ENCODE measurements at regions not wholly inside any gene's neighbourhood (a gene's known extent, or its start where the extent isn't known, plus 50 kb on each side); places are given as distances from the start of the nearest gene placed in this dataset.

DNA sequence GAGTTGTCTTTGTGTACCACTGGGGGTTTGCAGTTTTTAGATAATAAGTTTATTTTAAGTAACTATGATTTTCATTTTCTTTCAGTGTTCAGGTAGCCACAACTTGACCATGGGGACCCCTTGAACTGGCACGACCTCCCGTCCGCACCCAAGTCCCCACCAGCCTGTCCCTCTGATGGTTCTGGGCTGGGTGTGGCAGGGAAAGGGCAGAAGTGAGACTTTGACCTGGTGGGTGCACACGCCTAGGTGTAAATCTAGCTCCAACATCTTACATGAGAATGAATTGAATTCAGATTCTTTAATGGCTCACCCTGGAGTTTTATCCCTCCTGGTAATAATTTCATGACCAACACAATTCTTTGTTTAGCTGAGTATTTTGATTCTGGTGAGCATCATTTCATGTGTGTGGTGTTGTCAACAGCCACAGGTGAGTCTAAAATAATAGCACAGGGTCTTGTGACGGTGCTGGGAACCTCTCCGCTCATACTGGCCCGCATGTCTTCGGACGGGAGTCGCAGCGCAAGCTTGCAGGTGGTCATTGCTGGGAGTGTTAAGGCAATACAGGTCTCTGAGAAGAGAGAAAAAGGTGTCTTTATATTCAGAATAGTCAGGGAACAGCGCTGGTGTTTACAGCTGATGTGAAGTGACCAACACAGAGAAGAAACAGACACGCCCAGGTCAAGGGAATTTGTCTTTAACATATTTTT lies 50.8 kb upstream of the POFUT2 start:
- DNase-seq (ENCODE audit: low spot score), result no peak
- Mint-ChIP-seq H3K36me3 (ENCODE audit: low read depth, unreplicated experiment) (no peaks in the 10 kb centered on the region), H3K4me1 (ENCODE audit: unreplicated experiment) (peaks cover 3% of the 10 kb centered on the region), H3K27ac (ENCODE audit: unreplicated experiment) (no peak overlapping the region), H3K4me3 (ENCODE audit: unreplicated experiment) (no peak overlapping the region), H3K9me3 (ENCODE audit: unreplicated experiment) (no peaks in the 10 kb centered on the region), H3K27me3 (ENCODE audit: unreplicated experiment) (peaks cover 3% of the 10 kb centered on the region)
- TF ChIP-seq, protein P1, sequence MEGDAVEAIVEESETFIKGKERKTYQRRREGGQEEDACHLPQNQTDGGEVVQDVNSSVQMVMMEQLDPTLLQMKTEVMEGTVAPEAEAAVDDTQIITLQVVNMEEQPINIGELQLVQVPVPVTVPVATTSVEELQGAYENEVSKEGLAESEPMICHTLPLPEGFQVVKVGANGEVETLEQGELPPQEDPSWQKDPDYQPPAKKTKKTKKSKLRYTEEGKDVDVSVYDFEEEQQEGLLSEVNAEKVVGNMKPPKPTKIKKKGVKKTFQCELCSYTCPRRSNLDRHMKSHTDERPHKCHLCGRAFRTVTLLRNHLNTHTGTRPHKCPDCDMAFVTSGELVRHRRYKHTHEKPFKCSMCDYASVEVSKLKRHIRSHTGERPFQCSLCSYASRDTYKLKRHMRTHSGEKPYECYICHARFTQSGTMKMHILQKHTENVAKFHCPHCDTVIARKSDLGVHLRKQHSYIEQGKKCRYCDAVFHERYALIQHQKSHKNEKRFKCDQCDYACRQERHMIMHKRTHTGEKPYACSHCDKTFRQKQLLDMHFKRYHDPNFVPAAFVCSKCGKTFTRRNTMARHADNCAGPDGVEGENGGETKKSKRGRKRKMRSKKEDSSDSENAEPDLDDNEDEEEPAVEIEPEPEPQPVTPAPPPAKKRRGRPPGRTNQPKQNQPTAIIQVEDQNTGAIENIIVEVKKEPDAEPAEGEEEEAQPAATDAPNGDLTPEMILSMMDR (IDR thresholded peaks at IDR 0.05; ENCODE audit: unreplicated experiment), result no peak

DNA sequence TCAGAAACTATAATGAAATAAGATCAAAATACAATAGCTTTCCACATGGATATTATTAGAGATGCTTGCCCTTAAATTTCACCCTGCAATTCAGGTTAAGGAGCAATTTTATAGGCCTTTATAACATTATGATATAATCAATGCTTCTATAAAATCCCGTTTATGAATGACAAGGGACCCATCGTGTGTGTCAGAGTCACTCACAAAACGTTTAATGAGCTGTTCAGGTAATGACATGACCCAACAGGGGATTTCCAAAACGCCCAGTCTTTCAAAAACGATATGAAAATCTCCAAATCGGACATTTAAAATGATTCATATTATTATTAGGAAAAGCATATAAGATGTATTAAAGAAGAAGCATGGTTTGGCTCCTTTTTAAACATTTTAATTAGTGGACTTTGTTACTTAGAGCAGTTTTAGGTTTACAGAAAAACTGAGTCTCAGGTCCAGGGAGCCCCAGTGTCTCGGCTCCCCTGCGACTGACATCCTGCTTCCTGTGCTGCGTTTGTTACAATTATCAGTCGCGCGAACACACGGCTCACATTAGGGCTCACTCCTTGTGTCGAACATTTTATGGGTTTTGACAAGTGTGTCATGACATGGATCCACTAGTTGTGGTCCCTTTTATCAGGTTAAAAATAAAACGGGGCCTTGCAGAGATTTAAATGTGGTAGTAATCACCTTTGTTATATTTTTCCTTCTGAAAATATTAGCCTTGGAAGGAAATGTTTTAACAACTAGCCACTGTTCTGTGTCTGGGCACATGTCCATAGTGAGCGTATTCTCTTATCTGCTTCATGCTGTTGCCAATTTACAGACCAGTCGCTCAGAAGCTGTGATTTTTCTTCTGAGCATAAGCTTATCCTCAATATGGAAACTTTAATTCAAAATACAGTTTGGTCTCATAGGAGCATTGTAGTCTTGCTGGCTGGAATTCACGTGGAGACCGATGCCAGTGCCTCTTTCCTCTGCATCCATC lies 52.0 kb upstream of the POFUT2 start:
- TF ChIP-seq, protein P1 (IDR thresholded peaks at IDR 0.05; ENCODE audit: unreplicated experiment), result no peak
- H3K4me3 Mint-ChIP-seq (ENCODE audit: unreplicated experiment), result no peak overlapping the region
- H3K27me3 Mint-ChIP-seq (ENCODE audit: unreplicated experiment), result peaks cover 6% of the 10 kb centered on the region
- peaks cover 3% of the 10 kb centered on the region for H3K4me1 Mint-ChIP-seq (ENCODE audit: unreplicated experiment)
- H3K9me3 Mint-ChIP-seq (ENCODE audit: unreplicated experiment), result no peaks in the 10 kb centered on the region
- no peaks in the 10 kb centered on the region for H3K36me3 Mint-ChIP-seq (ENCODE audit: low read depth, unreplicated experiment)
- no peak for DNase-seq (ENCODE audit: low spot score)
- no peak overlapping the region for H3K27ac Mint-ChIP-seq (ENCODE audit: unreplicated experiment)

- H3K27me3 Mint-ChIP-seq (ENCODE audit: unreplicated experiment), result peaks cover 6% of the 10 kb centered on the region
- H3K36me3 Mint-ChIP-seq (ENCODE audit: low read depth, unreplicated experiment), result no peaks in the 10 kb centered on the region
- TF ChIP-seq, protein P1 (IDR thresholded peaks at IDR 0.05; ENCODE audit: unreplicated experiment), result no peak
- DNase-seq (ENCODE audit: low spot score), result no peak
- no peak overlapping the region for H3K27ac Mint-ChIP-seq (ENCODE audit: unreplicated experiment)
- H3K4me3 Mint-ChIP-seq (ENCODE audit: unreplicated experiment), result no peak overlapping the region
- H3K9me3 Mint-ChIP-seq (ENCODE audit: unreplicated experiment), result no peaks in the 10 kb centered on the region
- H3K4me1 Mint-ChIP-seq (ENCODE audit: unreplicated experiment), result peaks cover 3% of the 10 kb centered on the region
These were observed 52.8 kb upstream of the POFUT2 start for GRCh38 chr21:45340515-45340914.

DNA sequence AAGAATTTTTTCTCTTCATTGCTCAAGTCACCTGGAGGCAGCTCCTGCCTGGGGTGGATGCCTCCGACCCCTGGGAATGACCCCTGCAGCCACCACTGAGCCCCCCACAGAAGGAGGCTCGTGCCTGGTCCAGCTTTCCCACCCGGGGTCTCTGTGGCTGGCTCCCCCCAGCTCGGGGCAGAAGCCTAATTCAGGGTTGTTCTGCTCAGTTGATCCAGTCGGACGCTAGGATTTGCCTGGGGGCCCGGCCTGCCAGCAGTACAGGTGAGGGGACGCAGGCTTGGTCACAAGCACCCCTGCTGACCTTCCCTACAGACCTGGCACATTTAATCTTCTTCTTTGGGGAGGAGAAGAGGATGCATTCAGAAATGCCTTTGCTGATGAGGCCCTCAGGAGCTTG lies 53.6 kb upstream of the POFUT2 start:
- Mint-ChIP-seq H3K27ac (ENCODE audit: unreplicated experiment) (no peak overlapping the region), H3K4me1 (ENCODE audit: unreplicated experiment) (peaks cover 3% of the 10 kb centered on the region), H3K36me3 (ENCODE audit: low read depth, unreplicated experiment) (no peaks in the 10 kb centered on the region), H3K9me3 (ENCODE audit: unreplicated experiment) (no peaks in the 10 kb centered on the region), H3K4me3 (ENCODE audit: unreplicated experiment) (no peak overlapping the region), H3K27me3 (ENCODE audit: unreplicated experiment) (peaks cover 6% of the 10 kb centered on the region)
- no peak for DNase-seq (ENCODE audit: low spot score)
- TF ChIP-seq, protein P1 (IDR thresholded peaks at IDR 0.05; ENCODE audit: unreplicated experiment), result no peak
